ENCODE measurements at regions not wholly inside any gene's neighbourhood (a gene's known extent, or its start where the extent isn't known, plus 50 kb on each side); places are given as distances from the start of the nearest gene placed in this dataset.

- no peak for DNase-seq
- no peak overlapping the region for H3K27ac ChIP-seq (ENCODE audit: low read length)
- H3F3A ChIP-seq (ENCODE audit: insufficient read depth, low read length) = no peaks in the 10 kb centered on the region
- H3K9ac ChIP-seq (ENCODE audit: low read length) = no peak overlapping the region
- TF ChIP-seq EZH2 (optimal IDR thresholded peaks at IDR 0.05; ENCODE audit: low read depth, low read length) = no peak
- TF ChIP-seq EZH2phosphoT487 (IDR thresholded peaks at IDR 0.05; ENCODE audit: low read length) = no peak
- TF ChIP-seq CTCF (IDR thresholded peaks at IDR 0.05; ENCODE audit: low read length) = no peak
- H3K4me1 ChIP-seq (ENCODE audit: low read length) = peaks cover 4% of the 10 kb centered on the region; the same call in 1 of the 2 replicates
- H3K4me2 ChIP-seq (ENCODE audit: low read depth, low read length) = no peak overlapping the region
- no peaks in the 10 kb centered on the region for H3K27me3 ChIP-seq (replicated peaks; ENCODE audit: insufficient read depth, low read length)
- no peak overlapping the region for H2AFZ ChIP-seq (ENCODE audit: low read length)
- H4K20me1 ChIP-seq (ENCODE audit: insufficient read depth, low read length) = no peaks in the 10 kb centered on the region
- H3K9me2 ChIP-seq (replicated peaks; ENCODE audit: insufficient read depth, low read length) = no peaks in the 10 kb centered on the region
- H3K79me2 ChIP-seq (ENCODE audit: low read length) = no peaks in the 10 kb centered on the region
- H3K36me3 ChIP-seq (replicated peaks; ENCODE audit: insufficient read depth, low read length) = no peaks in the 10 kb centered on the region
- H3K4me3 ChIP-seq (ENCODE audit: low read length) = no peak overlapping the region
- H3K9me3 ChIP-seq (replicated peaks; ENCODE audit: insufficient read depth, low read length) = no peaks in the 10 kb centered on the region
Observed at GRCh38 chr2:52477166-52477565, 1290.4 kb upstream of the CHAC2 start.

- no peaks in the 10 kb centered on the region for H3K79me2 ChIP-seq (ENCODE audit: low read length)
- H3F3A ChIP-seq (ENCODE audit: insufficient read depth, low read length) = no peaks in the 10 kb centered on the region
- H3K4me1 ChIP-seq (ENCODE audit: low read length) = peaks cover 4% of the 10 kb centered on the region; the same call in 1 of the 2 replicates
- no peak overlapping the region for H3K27ac ChIP-seq (ENCODE audit: low read length)
- no peak overlapping the region for H3K4me2 ChIP-seq (ENCODE audit: low read depth, low read length)
- H3K4me3 ChIP-seq (ENCODE audit: low read length) = no peak overlapping the region
- H3K9ac ChIP-seq (ENCODE audit: low read length) = no peak overlapping the region
- no peaks in the 10 kb centered on the region for H3K27me3 ChIP-seq (replicated peaks; ENCODE audit: insufficient read depth, low read length)
- TF ChIP-seq EZH2 (optimal IDR thresholded peaks at IDR 0.05; ENCODE audit: low read depth, low read length) (no peak), EZH2phosphoT487 (IDR thresholded peaks at IDR 0.05; ENCODE audit: low read length) (no peak), CTCF (IDR thresholded peaks at IDR 0.05; ENCODE audit: low read length) (no peak)
- H3K9me3 ChIP-seq (replicated peaks; ENCODE audit: insufficient read depth, low read length) = no peaks in the 10 kb centered on the region
- H2AFZ ChIP-seq (ENCODE audit: low read length) = no peak overlapping the region
- H3K36me3 ChIP-seq (replicated peaks; ENCODE audit: insufficient read depth, low read length) = no peaks in the 10 kb centered on the region
- no peaks in the 10 kb centered on the region for H4K20me1 ChIP-seq (ENCODE audit: insufficient read depth, low read length)
- H3K9me2 ChIP-seq (replicated peaks; ENCODE audit: insufficient read depth, low read length) = no peaks in the 10 kb centered on the region
- DNase-seq = peak; percentile 18
Observed at GRCh38 chr2:52475590-52475989, 1292.0 kb upstream of the CHAC2 start.

GRCh38 chr2:52474091-52474490 lies 1293.5 kb upstream of the CHAC2 start:
- H3K79me2 ChIP-seq (ENCODE audit: low read length) = no peaks in the 10 kb centered on the region
- TF ChIP-seq EZH2phosphoT487 (IDR thresholded peaks at IDR 0.05; ENCODE audit: low read length) (no peak), CTCF (IDR thresholded peaks at IDR 0.05; ENCODE audit: low read length) (no peak), EZH2 (optimal IDR thresholded peaks at IDR 0.05; ENCODE audit: low read depth, low read length) (no peak)
- no peak overlapping the region for H3K4me3 ChIP-seq (ENCODE audit: low read length)
- no peaks in the 10 kb centered on the region for H3K36me3 ChIP-seq (replicated peaks; ENCODE audit: insufficient read depth, low read length)
- no peak overlapping the region for H3K9ac ChIP-seq (ENCODE audit: low read length)
- H3F3A ChIP-seq (ENCODE audit: insufficient read depth, low read length) = no peaks in the 10 kb centered on the region
- no peak overlapping the region for H3K4me2 ChIP-seq (ENCODE audit: low read depth, low read length)
- no peaks in the 10 kb centered on the region for H3K27me3 ChIP-seq (replicated peaks; ENCODE audit: insufficient read depth, low read length)
- no peak overlapping the region for H2AFZ ChIP-seq (ENCODE audit: low read length)
- H4K20me1 ChIP-seq (ENCODE audit: insufficient read depth, low read length) = no peaks in the 10 kb centered on the region
- DNase-seq = no peak
- no peaks in the 10 kb centered on the region for H3K9me3 ChIP-seq (replicated peaks; ENCODE audit: insufficient read depth, low read length)
- H3K9me2 ChIP-seq (replicated peaks; ENCODE audit: insufficient read depth, low read length) = no peaks in the 10 kb centered on the region
- H3K4me1 ChIP-seq (ENCODE audit: low read length) = peaks cover 4% of the 10 kb centered on the region; the same call in 1 of the 2 replicates
- H3K27ac ChIP-seq (ENCODE audit: low read length) = no peak overlapping the region
